Prostate gland (tissue), 2 donors: ENCODE measurements at regions not wholly inside any gene's neighbourhood (a gene's known extent, or its start where the extent isn't known, plus 50 kb on each side); places are given as distances from the start of the nearest gene placed in this dataset.

Experiments
- DNase-seq: peaks from one replicate; pipeline ENCODE4 v3.0.0-alpha.2; 2019; ENCODE audit warnings: low spot score
- H3K27ac ChIP-seq, 2 donors: fragments of 200-600 bp; sonication (generic); 2 replicates each; pipeline ENCODE4 v1.5.1; 2017 to 2019
- H3K27me3 ChIP-seq: fragments of 200-600 bp; sonication (generic); replicated peaks from 2 replicates; pipeline ENCODE4 v1.5.1; 2019; ENCODE audit not compliant: insufficient read depth
- H3K36me3 ChIP-seq, 2 donors: fragments of 200-600 bp; sonication (generic); 1 replicate in 1 of 2; 2 replicates in 1 of 2; pipeline versions ENCODE4 v1.5.1 to v1.8.1; 2017 to 2019
- H3K4me1 ChIP-seq: fragments of 200-600 bp; sonication (generic); replicated peaks from 2 replicates; pipeline ENCODE4 v1.5.1; 2019
- H3K4me3 ChIP-seq, 2 donors: fragments of 200-600 bp; sonication (generic); 2 replicates each; pipeline ENCODE4 v1.5.1; 2017 to 2019
- H3K9me3 ChIP-seq: fragments of 200-600 bp; sonication (generic); 2 replicates; pipeline ENCODE4 v1.5.1; 2017
- POLR2A ChIP-seq: fragments of 450-650 bp; IDR thresholded peaks from one replicate; pipeline ENCODE4 v1.6.1; 2016; ENCODE audit warnings: antibody characterized with exemption, mild to moderate bottlenecking
- POLR2AphosphoS5 ChIP-seq: sonication (generic); formaldehyde crosslinking; IDR thresholded peaks from one replicate; pipeline ENCODE4 v1.6.1; 2017; ENCODE audit warnings: antibody characterized with exemption
- WGBS: methylation state at CpG from one replicate; pipeline ENCODE4 v1.1.5; 2018; 5-methylcytosine and 5-hydroxymethylcytosine counted together
- intact Hi-C: fragments of 100-400 bp; cut with DNase I; formaldehyde crosslinking; loops from one replicate; pipeline ENCODE4 v1.14.2; 2022
- TF ChIP-seq, protein P1 (sequence below), 4 experiments: fragments of 200-600 bp in 2 of 4; fragments of 450-650 bp in 2 of 4; sonication (generic) in 2 of 4; IDR thresholded peaks; 1 replicate in 3 of 4; 2 replicates in 1 of 4; pipeline ENCODE4 v1.5.1; 2016 to 2019; ENCODE audit warnings: antibody characterized with exemption in 4 of 4, mild to moderate bottlenecking in 2 of 4, moderate library complexity in 2 of 4

DNA sequence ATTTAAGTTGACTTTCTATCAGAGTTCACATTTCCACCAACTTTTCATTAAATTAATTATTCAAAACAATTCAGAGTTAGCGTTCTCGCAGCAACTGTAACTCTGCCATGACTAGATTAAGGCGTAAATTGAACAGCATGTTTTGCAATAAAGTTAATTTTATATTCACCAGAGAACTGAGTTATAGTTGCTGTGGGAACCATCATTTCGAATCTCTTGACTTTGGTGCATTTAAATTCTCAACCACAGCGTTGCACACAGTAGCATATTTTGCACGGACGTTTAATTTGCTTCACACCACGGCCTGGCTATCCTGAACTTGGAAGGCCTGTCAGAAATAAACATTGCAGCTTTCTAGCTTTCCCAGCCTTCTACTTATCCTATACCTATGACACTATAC is 144.3 kb upstream of the WWC1 start:
- Histone ChIP-seq H3K9me3 (no peaks in the 10 kb centered on the region), H3K4me3 (no peak overlapping the region), H3K27ac (no peak overlapping the region), H3K4me1 (no peaks in the 10 kb centered on the region), H3K27me3 (no peaks in the 10 kb centered on the region), H3K36me3 (no peaks in the 10 kb centered on the region)
- 89% methylated on average over 8 of the region's 8 CpGs for WGBS
- TF ChIP-seq POLR2AphosphoS5 (no peak), POLR2A (no peak)
- TF ChIP-seq, protein P1, sequence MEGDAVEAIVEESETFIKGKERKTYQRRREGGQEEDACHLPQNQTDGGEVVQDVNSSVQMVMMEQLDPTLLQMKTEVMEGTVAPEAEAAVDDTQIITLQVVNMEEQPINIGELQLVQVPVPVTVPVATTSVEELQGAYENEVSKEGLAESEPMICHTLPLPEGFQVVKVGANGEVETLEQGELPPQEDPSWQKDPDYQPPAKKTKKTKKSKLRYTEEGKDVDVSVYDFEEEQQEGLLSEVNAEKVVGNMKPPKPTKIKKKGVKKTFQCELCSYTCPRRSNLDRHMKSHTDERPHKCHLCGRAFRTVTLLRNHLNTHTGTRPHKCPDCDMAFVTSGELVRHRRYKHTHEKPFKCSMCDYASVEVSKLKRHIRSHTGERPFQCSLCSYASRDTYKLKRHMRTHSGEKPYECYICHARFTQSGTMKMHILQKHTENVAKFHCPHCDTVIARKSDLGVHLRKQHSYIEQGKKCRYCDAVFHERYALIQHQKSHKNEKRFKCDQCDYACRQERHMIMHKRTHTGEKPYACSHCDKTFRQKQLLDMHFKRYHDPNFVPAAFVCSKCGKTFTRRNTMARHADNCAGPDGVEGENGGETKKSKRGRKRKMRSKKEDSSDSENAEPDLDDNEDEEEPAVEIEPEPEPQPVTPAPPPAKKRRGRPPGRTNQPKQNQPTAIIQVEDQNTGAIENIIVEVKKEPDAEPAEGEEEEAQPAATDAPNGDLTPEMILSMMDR (IDR thresholded peaks at IDR 0.05) = no peak
- intact Hi-C loops = no loop called here
- no peak for DNase-seq

DNA sequence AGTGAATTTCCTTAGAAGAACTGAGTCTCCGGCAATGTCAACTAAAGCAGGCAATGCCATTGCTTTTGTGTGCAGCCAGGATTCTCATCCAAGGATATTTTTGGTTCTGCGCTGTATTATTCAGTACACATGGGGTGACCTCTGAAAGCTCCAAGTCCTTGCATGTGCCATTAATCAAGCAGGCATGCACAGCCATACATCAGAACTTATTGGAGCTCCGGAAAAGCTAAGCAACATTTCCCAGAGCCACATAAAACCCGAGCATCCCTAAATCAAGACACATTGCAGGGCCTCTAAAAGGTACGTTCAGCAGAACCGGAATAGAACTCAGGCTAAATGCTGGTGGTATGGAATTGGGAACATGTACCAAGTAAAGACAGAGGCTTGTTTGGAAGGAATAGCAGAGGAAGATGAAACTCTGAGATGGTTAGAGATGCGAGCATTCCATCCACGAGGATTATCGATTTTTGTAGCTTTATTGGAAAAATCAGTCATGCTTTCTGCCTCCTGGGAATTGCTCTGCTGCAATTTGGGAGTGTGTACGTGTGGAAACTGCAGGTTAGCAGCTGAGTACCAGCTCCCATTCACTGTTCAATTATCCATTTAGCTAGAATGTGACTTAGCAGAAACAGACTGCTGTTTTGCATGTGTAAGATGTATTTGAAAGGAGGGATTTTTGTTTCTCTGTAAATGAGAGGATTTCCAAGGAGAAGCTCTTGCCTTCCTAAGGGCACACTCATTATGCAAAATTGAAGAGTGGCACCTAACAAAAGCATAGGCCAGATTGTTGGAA is 143.7 kb upstream of the WWC1 start:
- Histone ChIP-seq H3K4me1 (no peaks in the 10 kb centered on the region), H3K36me3 (no peaks in the 10 kb centered on the region), H3K27ac (no peak overlapping the region), H3K9me3 (no peaks in the 10 kb centered on the region), H3K4me3 (no peak overlapping the region), H3K27me3 (no peaks in the 10 kb centered on the region)
- no peak for DNase-seq
- 77% methylated on average over 10 of the region's 10 CpGs for WGBS
- intact Hi-C loops = no loop called here
- TF ChIP-seq, protein P1 (IDR thresholded peaks at IDR 0.05) = no peak
- no peak for TF ChIP-seq POLR2AphosphoS5
- no peak for TF ChIP-seq POLR2A

DNA sequence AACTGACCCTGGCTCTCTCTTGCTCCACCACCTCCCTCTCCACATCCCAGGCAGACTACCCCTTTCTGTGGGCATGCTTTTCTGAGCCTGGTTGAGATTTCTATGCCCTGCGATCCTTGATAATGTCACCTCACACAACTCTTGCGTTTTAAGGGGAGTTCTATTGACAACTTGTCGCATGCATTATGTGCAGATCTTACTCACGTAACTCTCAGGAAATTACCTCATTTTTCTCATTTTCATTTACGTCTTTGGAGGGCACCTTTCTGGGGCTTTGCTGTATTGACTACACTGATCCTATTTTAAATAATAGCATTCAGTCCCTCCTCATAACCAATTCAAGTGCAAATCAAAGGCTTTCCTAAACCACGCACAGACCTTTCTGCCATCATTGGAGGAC is 140.4 kb upstream of the WWC1 start:
- H3K4me3 ChIP-seq = no peak overlapping the region
- no peaks in the 10 kb centered on the region for H3K4me1 ChIP-seq
- no peaks in the 10 kb centered on the region for H3K9me3 ChIP-seq
- H3K36me3 ChIP-seq = no peaks in the 10 kb centered on the region
- H3K27me3 ChIP-seq = no peaks in the 10 kb centered on the region
- no peak for TF ChIP-seq POLR2AphosphoS5
- TF ChIP-seq POLR2A = no peak
- TF ChIP-seq, protein P1 (IDR thresholded peaks at IDR 0.05) = no peak
- WGBS = 95% methylated on average over 6 of the region's 6 CpGs
- H3K27ac ChIP-seq = no peak overlapping the region
- no peak for DNase-seq
- intact Hi-C loops = no loop called here

DNA sequence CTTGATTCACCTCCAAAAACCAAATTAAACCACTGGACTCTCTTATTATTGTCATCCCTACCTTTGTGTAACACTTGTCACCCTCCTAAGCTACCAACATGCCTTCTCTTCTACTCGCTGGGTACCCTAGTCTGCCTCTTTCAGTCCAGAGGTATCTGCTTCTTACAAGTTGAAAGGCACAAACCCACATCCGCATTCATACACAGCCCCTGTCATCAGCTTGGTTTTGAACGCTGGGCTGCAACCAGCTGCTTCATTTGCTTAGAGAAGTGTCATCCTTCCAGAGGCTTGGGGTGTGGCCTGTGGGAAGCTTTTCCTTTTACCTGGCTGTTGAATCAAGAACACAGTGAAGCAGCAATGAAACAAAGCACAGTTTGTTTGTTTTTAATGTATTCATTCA is 138.8 kb upstream of the WWC1 start:
- intact Hi-C loops = no loop called here
- H3K9me3 ChIP-seq = no peaks in the 10 kb centered on the region
- no peak overlapping the region for H3K27ac ChIP-seq
- DNase-seq = no peak
- H3K4me3 ChIP-seq = no peak overlapping the region
- no peaks in the 10 kb centered on the region for H3K27me3 ChIP-seq
- 77% methylated on average over 3 of the region's 3 CpGs for WGBS
- no peaks in the 10 kb centered on the region for H3K4me1 ChIP-seq
- no peaks in the 10 kb centered on the region for H3K36me3 ChIP-seq
- TF ChIP-seq POLR2A (no peak), POLR2AphosphoS5 (no peak)
- TF ChIP-seq, protein P1 (IDR thresholded peaks at IDR 0.05) = no peak

DNA sequence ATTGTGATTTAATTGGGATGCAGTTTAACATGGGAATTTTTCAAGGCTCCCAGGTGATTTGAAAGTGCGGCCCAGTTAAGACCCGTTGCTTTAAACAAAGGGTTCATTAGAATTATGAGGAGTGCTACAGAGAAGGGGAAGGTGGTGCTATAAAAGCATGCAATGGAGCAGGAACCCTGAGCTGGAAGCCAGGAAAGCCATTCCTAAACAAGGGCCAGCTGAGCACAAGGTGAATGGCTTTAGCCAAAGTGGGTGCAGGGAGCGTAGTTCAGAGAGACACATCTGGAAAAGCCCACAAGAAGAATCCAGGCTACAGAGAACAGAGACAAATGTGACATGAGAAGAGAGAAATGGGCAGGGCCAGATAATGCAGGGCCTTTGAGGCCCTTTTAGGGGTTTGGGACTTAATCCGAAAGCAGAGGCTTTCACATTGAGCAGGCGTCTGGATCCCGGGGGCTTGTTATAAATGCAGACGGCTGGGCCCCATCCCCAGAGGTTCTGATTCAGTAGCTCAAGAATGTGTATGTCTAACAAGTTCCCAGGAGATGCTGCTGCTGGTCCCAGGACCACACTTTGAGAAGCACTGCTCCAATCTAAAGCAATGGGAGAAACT is 138.1 kb upstream of the WWC1 start:
- no peaks in the 10 kb centered on the region for H3K9me3 ChIP-seq
- TF ChIP-seq POLR2A = no peak
- TF ChIP-seq, protein P1 (IDR thresholded peaks at IDR 0.05) = no peak
- no peak for TF ChIP-seq POLR2AphosphoS5
- no peak for DNase-seq
- intact Hi-C loops = no loop called here
- no peak overlapping the region for H3K4me3 ChIP-seq
- H3K4me1 ChIP-seq = no peaks in the 10 kb centered on the region
- no peaks in the 10 kb centered on the region for H3K36me3 ChIP-seq
- no peak overlapping the region for H3K27ac ChIP-seq
- WGBS = 84% methylated on average over 7 of the region's 7 CpGs
- H3K27me3 ChIP-seq = no peaks in the 10 kb centered on the region
